ENCODE measurements at regions not wholly inside any gene's neighbourhood (a gene's known extent, or its start where the extent isn't known, plus 50 kb on each side); places are given as distances from the start of the nearest gene placed in this dataset.

GRCh38 chr1:181951213-181951612, 110.3 kb downstream of the ZNF648 start:
- H3K4me2 ChIP-seq (ENCODE audit: low read length), result no peak overlapping the region
- H3K27ac ChIP-seq (ENCODE audit: low read depth, low read length), result no peak overlapping the region
- H3K27me3 ChIP-seq (ENCODE audit: control insufficient read depth, low read length), result no peaks in the 10 kb centered on the region
- H3K9me2 ChIP-seq (replicated peaks; ENCODE audit: control insufficient read depth, low read length), result no peaks in the 10 kb centered on the region
- no peaks in the 10 kb centered on the region for H3K9me3 ChIP-seq (ENCODE audit: control insufficient read depth, insufficient read depth, low read length)
- no peak overlapping the region for H3K4me3 ChIP-seq (ENCODE audit: low read length)
- H3K79me2 ChIP-seq (ENCODE audit: control insufficient read depth, low read length), result no peaks in the 10 kb centered on the region
- H3K4me1 ChIP-seq (ENCODE audit: control insufficient read depth, low read length), result no peaks in the 10 kb centered on the region
- no peaks in the 10 kb centered on the region for H3K36me3 ChIP-seq (ENCODE audit: control insufficient read depth, low read length)
- no peak for TF ChIP-seq EZH2phosphoT487 (IDR thresholded peaks at IDR 0.05; ENCODE audit: borderline replicate concordance, low read length)
- no peak for TF ChIP-seq CTCF (IDR thresholded peaks at IDR 0.05; ENCODE audit: low read depth, low read length, poor library complexity, severe bottlenecking)
- H3F3A ChIP-seq (ENCODE audit: control insufficient read depth, insufficient read depth), result no peaks in the 10 kb centered on the region
- no peaks in the 10 kb centered on the region for H4K20me1 ChIP-seq (ENCODE audit: control insufficient read depth, insufficient read depth, low read depth, low read length)

GRCh38 chr1:181949500-181949899, 112.0 kb downstream of the ZNF648 start:
- H3K4me2 ChIP-seq (ENCODE audit: low read length), result no peak overlapping the region
- H3K27ac ChIP-seq (ENCODE audit: low read depth, low read length), result no peak overlapping the region

GRCh38 chr1:181948372-181948771, 113.1 kb downstream of the ZNF648 start:
- Histone ChIP-seq H3K27ac (ENCODE audit: low read depth, low read length) (no peak overlapping the region), H3K27me3 (ENCODE audit: control insufficient read depth, low read length) (no peaks in the 10 kb centered on the region), H3K9me3 (ENCODE audit: control insufficient read depth, insufficient read depth, low read length) (no peaks in the 10 kb centered on the region), H3F3A (ENCODE audit: control insufficient read depth, insufficient read depth) (no peaks in the 10 kb centered on the region), H3K4me2 (ENCODE audit: low read length) (no peak overlapping the region), H3K79me2 (ENCODE audit: control insufficient read depth, low read length) (no peaks in the 10 kb centered on the region), H3K4me1 (ENCODE audit: control insufficient read depth, low read length) (no peaks in the 10 kb centered on the region), H4K20me1 (ENCODE audit: control insufficient read depth, insufficient read depth, low read depth, low read length) (no peaks in the 10 kb centered on the region), H3K9me2 (replicated peaks; ENCODE audit: control insufficient read depth, low read length) (no peaks in the 10 kb centered on the region), H3K36me3 (ENCODE audit: control insufficient read depth, low read length) (no peaks in the 10 kb centered on the region), H3K4me3 (ENCODE audit: low read length) (no peak overlapping the region)
- TF ChIP-seq CTCF (IDR thresholded peaks at IDR 0.05; ENCODE audit: low read depth, low read length, poor library complexity, severe bottlenecking), result no peak
- TF ChIP-seq EZH2phosphoT487 (IDR thresholded peaks at IDR 0.05; ENCODE audit: borderline replicate concordance, low read length), result no peak

More at GRCh38 chr1:181949500-181949899, 112.0 kb downstream of the ZNF648 start:
- no peak overlapping the region for H3K4me3 ChIP-seq (ENCODE audit: low read length)
- TF ChIP-seq CTCF (IDR thresholded peaks at IDR 0.05; ENCODE audit: low read depth, low read length, poor library complexity, severe bottlenecking) (no peak), EZH2phosphoT487 (IDR thresholded peaks at IDR 0.05; ENCODE audit: borderline replicate concordance, low read length) (no peak)
- H4K20me1 ChIP-seq (ENCODE audit: control insufficient read depth, insufficient read depth, low read depth, low read length), result no peaks in the 10 kb centered on the region
- no peaks in the 10 kb centered on the region for H3F3A ChIP-seq (ENCODE audit: control insufficient read depth, insufficient read depth)
- no peaks in the 10 kb centered on the region for H3K9me3 ChIP-seq (ENCODE audit: control insufficient read depth, insufficient read depth, low read length)
- H3K36me3 ChIP-seq (ENCODE audit: control insufficient read depth, low read length), result no peaks in the 10 kb centered on the region
- H3K4me1 ChIP-seq (ENCODE audit: control insufficient read depth, low read length), result no peaks in the 10 kb centered on the region
- H3K27me3 ChIP-seq (ENCODE audit: control insufficient read depth, low read length), result no peaks in the 10 kb centered on the region
- H3K9me2 ChIP-seq (replicated peaks; ENCODE audit: control insufficient read depth, low read length), result no peaks in the 10 kb centered on the region
- H3K79me2 ChIP-seq (ENCODE audit: control insufficient read depth, low read length), result no peaks in the 10 kb centered on the region

GRCh38 chr1:181947441-181947840, 114.1 kb downstream of the ZNF648 start:
- no peak for TF ChIP-seq EZH2phosphoT487 (IDR thresholded peaks at IDR 0.05; ENCODE audit: borderline replicate concordance, low read length)
- no peak for TF ChIP-seq CTCF (IDR thresholded peaks at IDR 0.05; ENCODE audit: low read depth, low read length, poor library complexity, severe bottlenecking)
- Histone ChIP-seq H3K4me1 (ENCODE audit: control insufficient read depth, low read length) (no peaks in the 10 kb centered on the region), H4K20me1 (ENCODE audit: control insufficient read depth, insufficient read depth, low read depth, low read length) (no peaks in the 10 kb centered on the region), H3K79me2 (ENCODE audit: control insufficient read depth, low read length) (no peaks in the 10 kb centered on the region), H3K4me3 (ENCODE audit: low read length) (no peak overlapping the region), H3F3A (ENCODE audit: control insufficient read depth, insufficient read depth) (no peaks in the 10 kb centered on the region), H3K4me2 (ENCODE audit: low read length) (no peak overlapping the region), H3K9me2 (replicated peaks; ENCODE audit: control insufficient read depth, low read length) (no peaks in the 10 kb centered on the region), H3K27me3 (ENCODE audit: control insufficient read depth, low read length) (no peaks in the 10 kb centered on the region), H3K36me3 (ENCODE audit: control insufficient read depth, low read length) (no peaks in the 10 kb centered on the region), H3K27ac (ENCODE audit: low read depth, low read length) (no peak overlapping the region), H3K9me3 (ENCODE audit: control insufficient read depth, insufficient read depth, low read length) (no peaks in the 10 kb centered on the region)
